ENCODE measurements at regions not wholly inside any gene's neighbourhood (a gene's known extent, or its start where the extent isn't known, plus 50 kb on each side); places are given as distances from the start of the nearest gene placed in this dataset.
A peak's percentile ranks its signal among the peaks of the same experiment; 100 is the strongest.

DNA sequence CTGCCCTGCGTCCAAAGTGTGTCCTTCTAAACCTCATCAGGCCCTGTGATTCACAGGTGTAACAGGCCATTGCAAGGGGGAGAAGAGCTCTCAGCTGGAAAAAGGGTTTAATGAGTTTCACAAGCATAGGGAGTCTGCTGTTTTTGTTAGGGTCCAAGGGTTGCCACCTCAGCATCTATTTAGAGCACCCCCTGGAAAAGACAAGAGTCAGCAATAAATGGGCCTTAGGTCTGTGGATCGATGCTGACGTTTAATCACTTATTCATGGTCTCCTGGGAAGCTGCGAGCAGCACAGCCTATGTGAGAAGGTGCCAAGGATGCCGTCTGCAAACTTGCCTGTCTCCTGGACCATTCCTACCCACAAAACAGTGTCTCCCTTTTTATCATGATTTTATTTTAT, 78.4 kb upstream of the BAIAP2L1 start:
- H3K4me3 ChIP-seq (ENCODE audit: low read depth, low read length) = no peak overlapping the region
- no peaks in the 10 kb centered on the region for H3K36me3 ChIP-seq (ENCODE audit: control insufficient read depth, insufficient read depth, low read length)
- DNase-seq (ENCODE audit: low read depth) = no peak
- H3K27me3 ChIP-seq (ENCODE audit: control insufficient read depth, insufficient read depth, low read length) = no peaks in the 10 kb centered on the region
- TF ChIP-seq, protein P1, sequence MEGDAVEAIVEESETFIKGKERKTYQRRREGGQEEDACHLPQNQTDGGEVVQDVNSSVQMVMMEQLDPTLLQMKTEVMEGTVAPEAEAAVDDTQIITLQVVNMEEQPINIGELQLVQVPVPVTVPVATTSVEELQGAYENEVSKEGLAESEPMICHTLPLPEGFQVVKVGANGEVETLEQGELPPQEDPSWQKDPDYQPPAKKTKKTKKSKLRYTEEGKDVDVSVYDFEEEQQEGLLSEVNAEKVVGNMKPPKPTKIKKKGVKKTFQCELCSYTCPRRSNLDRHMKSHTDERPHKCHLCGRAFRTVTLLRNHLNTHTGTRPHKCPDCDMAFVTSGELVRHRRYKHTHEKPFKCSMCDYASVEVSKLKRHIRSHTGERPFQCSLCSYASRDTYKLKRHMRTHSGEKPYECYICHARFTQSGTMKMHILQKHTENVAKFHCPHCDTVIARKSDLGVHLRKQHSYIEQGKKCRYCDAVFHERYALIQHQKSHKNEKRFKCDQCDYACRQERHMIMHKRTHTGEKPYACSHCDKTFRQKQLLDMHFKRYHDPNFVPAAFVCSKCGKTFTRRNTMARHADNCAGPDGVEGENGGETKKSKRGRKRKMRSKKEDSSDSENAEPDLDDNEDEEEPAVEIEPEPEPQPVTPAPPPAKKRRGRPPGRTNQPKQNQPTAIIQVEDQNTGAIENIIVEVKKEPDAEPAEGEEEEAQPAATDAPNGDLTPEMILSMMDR (IDR thresholded peaks at IDR 0.05; ENCODE audit: insufficient read depth, low read length, severe bottlenecking) = no peak
- peak; percentile 58 for FAIRE-seq

DNA sequence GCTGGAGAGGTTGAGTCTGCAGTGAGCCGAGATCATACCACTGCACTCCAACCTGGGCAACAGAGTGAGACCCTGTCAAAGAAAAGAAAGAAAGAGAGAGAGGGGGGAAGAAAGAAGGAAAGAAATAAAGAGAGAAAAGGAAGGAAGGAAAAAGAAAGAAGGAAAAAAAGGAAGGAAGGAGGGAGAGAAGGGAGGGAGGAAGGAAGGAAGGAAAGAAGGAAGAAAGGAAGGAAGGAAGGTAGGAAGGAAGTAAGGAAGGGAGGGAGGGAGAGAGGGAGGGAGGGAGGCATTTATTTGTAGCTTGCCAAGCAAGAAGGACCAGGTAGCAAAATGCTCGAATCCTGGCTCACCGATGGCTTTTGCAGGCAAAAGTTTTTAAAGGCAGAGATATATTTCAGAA, 74.5 kb upstream of the BAIAP2L1 start:
- DNase-seq (ENCODE audit: low read depth) (no peak), FAIRE-seq (no peak)
- TF ChIP-seq, protein P1 (IDR thresholded peaks at IDR 0.05; ENCODE audit: insufficient read depth, low read length, severe bottlenecking) = no peak
- no peak overlapping the region for H3K4me3 ChIP-seq (ENCODE audit: low read depth, low read length)
- H3K27me3 ChIP-seq (ENCODE audit: control insufficient read depth, insufficient read depth, low read length) = no peaks in the 10 kb centered on the region
- H3K36me3 ChIP-seq (ENCODE audit: control insufficient read depth, insufficient read depth, low read length) = no peaks in the 10 kb centered on the region

- DNase-seq (ENCODE audit: low read depth) (peak; percentile 34), FAIRE-seq (no peak)
- Histone ChIP-seq H3K36me3 (ENCODE audit: control insufficient read depth, insufficient read depth, low read length) (no peaks in the 10 kb centered on the region), H3K4me3 (ENCODE audit: low read depth, low read length) (no peak overlapping the region), H3K27me3 (ENCODE audit: control insufficient read depth, insufficient read depth, low read length) (no peaks in the 10 kb centered on the region)
- TF ChIP-seq, protein P1 (IDR thresholded peaks at IDR 0.05; ENCODE audit: insufficient read depth, low read length, severe bottlenecking) = no peak
Observed at GRCh38 chr7:98474558-98474957, 73.7 kb upstream of the BAIAP2L1 start.

DNA sequence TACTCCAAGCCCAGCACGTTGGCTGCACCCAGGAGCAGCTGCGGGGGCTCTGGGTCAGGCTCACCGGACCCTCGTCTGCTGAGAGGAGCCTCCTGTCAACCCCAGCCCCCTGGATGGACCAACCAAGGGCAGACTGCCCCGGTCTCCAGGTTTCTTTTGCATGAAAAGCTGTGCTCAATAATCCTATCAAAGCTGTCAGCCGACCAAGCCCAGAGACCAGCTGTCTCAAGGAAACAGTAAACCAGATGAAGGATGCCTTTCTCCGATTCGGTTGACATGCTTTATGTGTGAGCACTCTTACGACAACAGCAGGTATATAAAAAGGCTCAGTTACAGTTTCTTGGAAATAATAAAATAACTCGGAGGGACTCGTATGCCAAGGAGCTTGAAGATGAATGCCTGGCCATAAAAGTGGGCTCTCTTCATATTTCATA, 71.6 kb upstream of the BAIAP2L1 start:
- no peaks in the 10 kb centered on the region for H3K27me3 ChIP-seq (ENCODE audit: control insufficient read depth, insufficient read depth, low read length)
- FAIRE-seq = no peak
- no peaks in the 10 kb centered on the region for H3K36me3 ChIP-seq (ENCODE audit: control insufficient read depth, insufficient read depth, low read length)
- no peak for DNase-seq (ENCODE audit: low read depth)
- TF ChIP-seq, protein P1 (IDR thresholded peaks at IDR 0.05; ENCODE audit: insufficient read depth, low read length, severe bottlenecking) = no peak
- H3K4me3 ChIP-seq (ENCODE audit: low read depth, low read length) = no peak overlapping the region

GRCh38 chr7:98470485-98471240, 69.8 kb upstream of the BAIAP2L1 start:
- TF ChIP-seq, protein P1 (IDR thresholded peaks at IDR 0.05; ENCODE audit: insufficient read depth, low read length, severe bottlenecking) = no peak
- H3K27me3 ChIP-seq (ENCODE audit: control insufficient read depth, insufficient read depth, low read length) = no peaks in the 10 kb centered on the region
- no peak overlapping the region for H3K4me3 ChIP-seq (ENCODE audit: low read depth, low read length)
- FAIRE-seq (no peak), DNase-seq (ENCODE audit: low read depth) (no peak)
- H3K36me3 ChIP-seq (ENCODE audit: control insufficient read depth, insufficient read depth, low read length) = no peaks in the 10 kb centered on the region

DNA sequence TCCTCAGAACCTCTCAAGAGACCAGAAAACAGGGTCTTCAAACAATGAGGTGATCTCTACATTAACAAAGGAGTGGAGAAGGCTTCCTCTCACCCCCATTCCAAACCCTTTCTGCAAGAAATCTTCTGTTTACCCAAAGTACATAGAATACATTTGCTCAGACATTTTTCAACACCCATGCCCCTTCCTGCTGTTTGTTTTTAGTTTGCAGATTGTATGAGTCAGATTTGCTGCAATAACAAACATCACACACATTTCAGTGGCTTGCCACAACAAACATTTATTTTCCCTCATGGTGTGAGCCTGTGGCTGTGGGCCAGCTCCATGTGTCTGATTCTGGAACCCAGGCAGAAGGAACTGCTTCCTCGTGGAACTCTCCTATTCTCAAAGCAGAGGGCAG, 68.2 kb upstream of the BAIAP2L1 start:
- Histone ChIP-seq H3K36me3 (ENCODE audit: control insufficient read depth, insufficient read depth, low read length) (no peaks in the 10 kb centered on the region), H3K27me3 (ENCODE audit: control insufficient read depth, insufficient read depth, low read length) (no peaks in the 10 kb centered on the region), H3K4me3 (ENCODE audit: low read depth, low read length) (no peak overlapping the region)
- FAIRE-seq (no peak), DNase-seq (ENCODE audit: low read depth) (no peak)
- TF ChIP-seq, protein P1 (IDR thresholded peaks at IDR 0.05; ENCODE audit: insufficient read depth, low read length, severe bottlenecking) = no peak
